ENCODE measurements at regions not wholly inside any gene's neighbourhood (a gene's known extent, or its start where the extent isn't known, plus 50 kb on each side); places are given as distances from the start of the nearest gene placed in this dataset.

GRCh38 chr1:113241237-113241636 is 149.1 kb upstream of the MAGI3 start:
- no peaks in the 10 kb centered on the region for H3K23me2 ChIP-seq (ENCODE audit: insufficient read length, low read depth, low read length, poor library complexity, severe bottlenecking)
- H3K79me1 ChIP-seq (ENCODE audit: insufficient read depth, low read depth, low read length, poor library complexity, severe bottlenecking) = no peaks in the 10 kb centered on the region
- H4K5ac ChIP-seq (ENCODE audit: insufficient read length, low read depth, low read length) = no peak overlapping the region
- H3K4me1 Mint-ChIP-seq = peaks cover 4 to 11% of the 10 kb centered on the region in 2 experiments; a peak in 3 of 4 replicates
- H3K14ac ChIP-seq (ENCODE audit: insufficient read depth, low read length) = no peak overlapping the region
- no peak overlapping the region for H3K4ac ChIP-seq (ENCODE audit: low read depth, low read length)
- no peak overlapping the region for H3K23ac ChIP-seq (ENCODE audit: insufficient read length, low read depth, low read length)
- H3K79me2 ChIP-seq (ENCODE audit: insufficient read depth, low read length) = no peaks in the 10 kb centered on the region
- H3K36me3 Mint-ChIP-seq (ENCODE audit: insufficient read depth in 1 of 3, low read depth in 3 of 3) = no peaks in the 10 kb centered on the region
- no peak for DNase-seq
- H2AFZ ChIP-seq (ENCODE audit: low read length) = no peak overlapping the region
- no peak overlapping the region for H4K91ac ChIP-seq (ENCODE audit: insufficient read length, low read depth, low read length)
- H4K8ac ChIP-seq (replicated peaks; ENCODE audit: insufficient read length, low read depth, low read length) = no peak overlapping the region
- no peak overlapping the region for H3K9ac ChIP-seq (ENCODE audit: extremely low read depth, insufficient read length, low read length)
- no peaks in the 10 kb centered on the region for H3K27me3 Mint-ChIP-seq (ENCODE audit: low read depth)
- H2BK120ac ChIP-seq (ENCODE audit: low read depth, low read length, poor library complexity, severe bottlenecking) = no peak overlapping the region
- no peaks in the 10 kb centered on the region for H3K9me3 ChIP-seq (ENCODE audit: control insufficient read depth, low read depth, low read length)
- no peak overlapping the region for H2AK5ac ChIP-seq (ENCODE audit: insufficient read length, low read length)
- no peak overlapping the region for H3K27ac Mint-ChIP-seq
- TF ChIP-seq, protein P1, sequence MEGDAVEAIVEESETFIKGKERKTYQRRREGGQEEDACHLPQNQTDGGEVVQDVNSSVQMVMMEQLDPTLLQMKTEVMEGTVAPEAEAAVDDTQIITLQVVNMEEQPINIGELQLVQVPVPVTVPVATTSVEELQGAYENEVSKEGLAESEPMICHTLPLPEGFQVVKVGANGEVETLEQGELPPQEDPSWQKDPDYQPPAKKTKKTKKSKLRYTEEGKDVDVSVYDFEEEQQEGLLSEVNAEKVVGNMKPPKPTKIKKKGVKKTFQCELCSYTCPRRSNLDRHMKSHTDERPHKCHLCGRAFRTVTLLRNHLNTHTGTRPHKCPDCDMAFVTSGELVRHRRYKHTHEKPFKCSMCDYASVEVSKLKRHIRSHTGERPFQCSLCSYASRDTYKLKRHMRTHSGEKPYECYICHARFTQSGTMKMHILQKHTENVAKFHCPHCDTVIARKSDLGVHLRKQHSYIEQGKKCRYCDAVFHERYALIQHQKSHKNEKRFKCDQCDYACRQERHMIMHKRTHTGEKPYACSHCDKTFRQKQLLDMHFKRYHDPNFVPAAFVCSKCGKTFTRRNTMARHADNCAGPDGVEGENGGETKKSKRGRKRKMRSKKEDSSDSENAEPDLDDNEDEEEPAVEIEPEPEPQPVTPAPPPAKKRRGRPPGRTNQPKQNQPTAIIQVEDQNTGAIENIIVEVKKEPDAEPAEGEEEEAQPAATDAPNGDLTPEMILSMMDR (conservative IDR thresholded peaks at IDR 0.05) = no peak
- H3K27me3 ChIP-seq (ENCODE audit: insufficient read depth, low read length) = no peaks in the 10 kb centered on the region
- no peak overlapping the region for H2BK5ac ChIP-seq (ENCODE audit: insufficient read length, low read length)
- no peaks in the 10 kb centered on the region for H4K20me1 ChIP-seq (ENCODE audit: control insufficient read depth, insufficient read depth, insufficient read length)
- H3K4me1 ChIP-seq (ENCODE audit: insufficient read depth, low read length) = no peaks in the 10 kb centered on the region
- no peak overlapping the region for H2BK20ac ChIP-seq (ENCODE audit: low read depth, low read length, poor library complexity, severe bottlenecking)
- H3K56ac ChIP-seq (ENCODE audit: insufficient read length, low read depth, low read length) = no peak overlapping the region
- H2BK12ac ChIP-seq (ENCODE audit: insufficient read length, low read depth, low read length) = no peak overlapping the region
- no peak overlapping the region for H3T11ph ChIP-seq (ENCODE audit: low read length)
- no CpG with 5 or more reads among the region's 2 CpGs for WGBS (ENCODE audit: extremely low coverage, insufficient read length, low lambda C conversion rate)
- no peak overlapping the region for H3K4me2 ChIP-seq (ENCODE audit: insufficient read depth, insufficient read length, low read length)
- no peaks in the 10 kb centered on the region for H3K9me3 Mint-ChIP-seq
- H3K4me3 Mint-ChIP-seq = no peak overlapping the region
- H2BK15ac ChIP-seq (ENCODE audit: low read depth, low read length) = no peak overlapping the region
- no peak overlapping the region for H3K18ac ChIP-seq (ENCODE audit: insufficient read length, low read depth, low read length)
- H3K27ac ChIP-seq (ENCODE audit: insufficient read length, low read depth, low read length) = no peak overlapping the region
